Neural progenitor cell (in vitro differentiated cells): ENCODE measurements at regions not wholly inside any gene's neighbourhood (a gene's known extent, or its start where the extent isn't known, plus 50 kb on each side); places are given as distances from the start of the nearest gene placed in this dataset.

Source experiments
- CTCF ChIP-seq: fragments of 200-600 bp; sonication (generic); IDR thresholded peaks from 2 replicates; pipeline ENCODE4 v1.5.1; 2017; ENCODE audit warnings: antibody characterized with exemption, mild to moderate bottlenecking
- EZH2phosphoT487 ChIP-seq: fragments of 200-600 bp; sonication (generic); IDR thresholded peaks from 2 replicates; pipeline ENCODE4 v1.6.1; 2017; ENCODE audit warnings: antibody characterized with exemption

DNA sequence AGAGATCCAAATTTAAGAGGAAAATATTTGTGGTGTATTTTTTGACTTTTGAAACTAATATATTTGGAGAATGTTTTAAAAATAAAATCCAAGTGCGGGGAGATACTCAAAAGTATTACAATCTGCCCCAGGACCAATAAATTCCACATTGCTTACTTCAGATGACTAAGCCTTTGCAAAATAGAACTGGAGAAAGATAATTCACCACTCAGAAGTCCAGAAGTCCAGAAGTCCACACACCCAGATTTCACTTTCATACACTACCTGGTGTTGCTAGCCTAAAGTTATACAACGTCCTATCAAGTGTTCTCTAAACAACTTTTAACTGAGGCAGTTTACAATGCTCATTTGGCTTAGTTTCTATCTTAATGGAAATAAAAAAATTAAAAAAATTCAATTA, 487.0 kb upstream of the SEMA3D start:
- no peak for TF ChIP-seq CTCF
- TF ChIP-seq EZH2phosphoT487, result no peak
